ENCODE measurements at regions not wholly inside any gene's neighbourhood (a gene's known extent, or its start where the extent isn't known, plus 50 kb on each side); places are given as distances from the start of the nearest gene placed in this dataset.

GRCh38 chr20:46811224-46812084 lies 83.2 kb upstream of the EYA2 start:
- DNase-seq, result peak; percentile 56

GRCh38 chr20:46814366-46815232 lies 80.0 kb upstream of the EYA2 start:
- DNase-seq, result no peak

- DNase-seq, result no peak
These were observed 78.5 kb upstream of the EYA2 start for GRCh38 chr20:46816097-46816496.

- DNase-seq, result no peak
These were observed 77.6 kb upstream of the EYA2 start for GRCh38 chr20:46816886-46817638.

GRCh38 chr20:46820682-46821081 lies 74.0 kb upstream of the EYA2 start:
- no peak for DNase-seq

GRCh38 chr20:46823271-46823751 lies 71.3 kb upstream of the EYA2 start:
- DNase-seq, result no peak

- no peak for DNase-seq
These were observed 70.9 kb upstream of the EYA2 start for GRCh38 chr20:46823753-46824152.

GRCh38 chr20:46826343-46826984 lies 68.2 kb upstream of the EYA2 start:
- DNase-seq, result no peak

GRCh38 chr20:46827718-46828458 lies 66.8 kb upstream of the EYA2 start:
- DNase-seq, result no peak

GRCh38 chr20:46828471-46828870 lies 66.2 kb upstream of the EYA2 start:
- no peak for DNase-seq

- no peak for DNase-seq
These were observed 63.6 kb upstream of the EYA2 start for GRCh38 chr20:46830886-46831632.

- DNase-seq, result no peak
These were observed 63.0 kb upstream of the EYA2 start for GRCh38 chr20:46831633-46832011.

- DNase-seq, result no peak
These were observed 62.1 kb upstream of the EYA2 start for GRCh38 chr20:46832555-46832954.

GRCh38 chr20:46833360-46833759 lies 61.3 kb upstream of the EYA2 start:
- no peak for DNase-seq

GRCh38 chr20:46835418-46835817 lies 59.2 kb upstream of the EYA2 start:
- DNase-seq, result no peak

GRCh38 chr20:46837083-46837482 lies 57.6 kb upstream of the EYA2 start:
- no peak for DNase-seq

GRCh38 chr20:46838011-46838410 lies 56.6 kb upstream of the EYA2 start:
- DNase-seq, result no peak

- no peak for DNase-seq
These were observed 54.5 kb upstream of the EYA2 start for GRCh38 chr20:46840054-46840729.
